ENCODE measurements at regions not wholly inside any gene's neighbourhood (a gene's known extent, or its start where the extent isn't known, plus 50 kb on each side); places are given as distances from the start of the nearest gene placed in this dataset.

GRCh38 chr15:38622304-38622703, 57.7 kb upstream of the RASGRP1 start:
- TF ChIP-seq ZNF513 (CRISPR knock-in tag; conservative IDR thresholded peaks at IDR 0.05) (no peak), POLR2A (IDR thresholded peaks at IDR 0.05; ENCODE audit: insufficient read depth in 1 of 2, low read depth in 2 of 2, low read length in 2 of 2) (no peak)
